T-helper 2 cell (primary cell): ENCODE measurements at regions not wholly inside any gene's neighbourhood (a gene's known extent, or its start where the extent isn't known, plus 50 kb on each side); places are given as distances from the start of the nearest gene placed in this dataset.
"Not testable (repeated sequence)": the region's sequence is repeated elsewhere in the genome, so short reads cannot be mapped to it uniquely, and the experiment has no call there.

ENCODE experiments used
- DNase-seq, 5 experiments: peaks; one replicate each; pipeline versions ENCODE4 v3.0.0 to v3.0.0-alpha.2; 2012 to 2022

DNA sequence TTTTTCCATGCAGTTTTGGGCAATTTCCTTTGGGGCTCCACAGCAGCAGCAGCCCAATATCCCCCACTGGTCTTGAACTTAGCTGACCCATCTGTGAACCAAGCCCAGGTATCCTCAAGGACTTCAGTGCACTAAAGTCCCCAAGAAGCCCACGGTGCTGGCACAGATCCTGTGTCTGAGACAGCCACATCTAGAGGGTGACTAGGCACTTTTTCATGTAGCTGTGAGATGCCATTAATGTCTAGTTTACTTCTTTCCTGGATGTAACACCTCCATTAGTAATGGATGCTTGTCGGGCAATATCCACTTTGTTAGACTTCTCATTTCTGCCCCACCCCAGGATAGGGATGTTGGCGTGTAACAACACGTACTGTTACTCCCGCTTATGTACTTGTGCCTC, 117.9 kb downstream of the GPCPD1 start:
- no peak for DNase-seq

DNA sequence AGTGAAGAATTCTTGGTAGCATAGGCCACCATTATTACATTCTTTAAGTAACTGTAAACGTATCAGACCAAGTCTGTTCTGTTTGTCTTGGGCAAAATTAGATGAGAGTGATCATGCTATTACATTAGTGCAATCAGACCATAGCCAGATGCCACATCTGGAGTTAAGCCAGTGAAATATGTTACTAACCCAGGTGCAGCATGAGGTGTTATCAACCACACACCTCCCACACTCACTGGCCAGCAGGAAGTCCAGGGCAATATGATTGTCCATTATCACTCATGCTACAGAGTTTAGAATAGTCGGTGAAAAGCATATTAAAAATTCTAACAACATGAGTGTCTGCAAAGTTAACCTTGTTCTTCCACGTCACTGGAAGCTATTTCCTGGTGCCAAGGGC, 119.4 kb downstream of the GPCPD1 start:
- DNase-seq: no peak

DNA sequence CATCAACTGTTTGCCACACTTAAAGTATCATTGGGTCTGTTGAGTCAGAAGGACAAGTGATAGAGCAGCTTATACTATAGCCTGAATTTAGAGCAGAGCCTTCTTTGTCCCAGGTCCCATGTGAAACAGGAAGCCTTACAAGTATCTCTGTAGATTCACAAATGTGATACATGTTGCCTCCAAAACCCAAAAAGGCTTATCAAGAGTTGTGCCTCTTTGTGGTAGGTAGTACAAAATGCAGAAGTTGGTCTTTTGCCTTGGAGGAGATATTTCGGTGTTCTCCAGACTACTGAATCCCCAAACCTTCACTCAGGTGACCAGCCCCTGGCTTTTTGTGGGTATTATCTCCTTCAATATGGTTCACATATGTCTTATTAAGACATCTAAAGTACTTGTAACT, 121.2 kb downstream of the GPCPD1 start:
- peak in 1 of 5 experiments; percentile 3 for DNase-seq

- DNase-seq: no peak
Observed at GRCh38 chr20:5488823-5489222, 122.0 kb downstream of the GPCPD1 start.

- DNase-seq: peak in 1 of 5 experiments; percentile 3
Observed at GRCh38 chr20:5486377-5487054, 124.3 kb downstream of the GPCPD1 start.

DNA sequence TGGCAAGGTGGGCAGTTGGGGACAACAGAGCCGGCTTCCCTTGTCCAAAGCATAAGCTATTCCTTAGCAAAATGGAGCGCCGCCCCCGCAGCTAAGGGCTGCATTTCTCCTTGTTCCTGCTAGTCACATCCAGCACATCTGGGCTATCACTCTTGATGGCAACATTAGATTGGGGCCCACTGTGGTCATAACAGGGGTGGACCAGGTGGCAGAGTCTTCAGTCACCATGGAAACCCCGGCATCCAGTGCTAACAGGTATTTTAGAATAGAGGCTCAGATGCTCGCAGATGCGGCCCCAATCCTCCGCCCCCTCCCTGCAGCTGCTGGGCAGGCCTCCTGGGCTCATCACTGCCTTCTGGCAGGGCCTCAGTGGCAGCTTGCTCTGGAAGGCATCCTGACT, 125.9 kb downstream of the GPCPD1 start:
- DNase-seq: no peak

GRCh38 chr20:5484346-5484745, 126.5 kb downstream of the GPCPD1 start:
- DNase-seq: no peak

GRCh38 chr20:5482791-5483190, 128.0 kb downstream of the GPCPD1 start:
- no peak for DNase-seq

DNA sequence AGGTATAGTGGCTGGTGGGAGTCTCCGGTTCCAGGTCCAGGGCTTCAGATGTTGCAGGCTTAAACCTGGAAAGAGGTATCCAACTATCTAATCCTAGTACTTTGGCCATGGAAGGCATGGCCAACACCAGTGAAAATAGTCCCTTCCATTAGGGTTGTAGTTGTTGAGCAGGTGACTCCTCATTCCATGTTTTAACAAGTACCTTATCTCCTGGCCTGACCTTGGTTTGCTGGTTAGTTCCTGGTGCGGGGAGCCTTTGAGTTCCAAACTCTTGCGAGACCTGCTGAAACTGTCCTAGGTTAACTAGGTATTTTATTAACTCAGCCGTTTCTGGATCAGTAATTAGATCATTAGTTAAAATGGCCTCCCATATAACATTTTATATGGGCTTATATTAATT, 128.9 kb downstream of the GPCPD1 start:
- no peak for DNase-seq

GRCh38 chr20:5480824-5481600, 129.8 kb downstream of the GPCPD1 start:
- no peak for DNase-seq

GRCh38 chr20:5474646-5475550, 135.9 kb downstream of the GPCPD1 start:
- no peak for DNase-seq

DNA sequence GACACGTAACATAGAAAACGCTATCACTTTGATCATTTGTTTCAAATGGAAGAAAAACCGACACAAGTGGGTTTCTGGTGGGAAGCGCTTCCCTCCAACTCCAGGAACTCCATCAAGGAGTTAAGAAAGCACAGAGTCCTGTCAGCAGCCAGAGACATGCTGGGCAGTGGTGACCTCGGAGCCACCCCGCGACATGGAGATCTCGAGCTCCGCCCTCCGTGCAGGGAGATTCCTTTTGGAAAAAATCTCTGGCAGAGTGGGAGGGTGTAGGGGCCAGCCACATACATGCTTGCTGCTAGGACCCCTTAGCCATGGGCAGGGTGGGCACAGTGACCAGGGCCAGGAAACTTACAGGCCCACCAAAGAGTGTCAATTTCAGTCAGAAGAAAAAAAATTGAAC, 138.9 kb downstream of the GPCPD1 start:
- not testable (repeated sequence) for DNase-seq

GRCh38 chr20:5471368-5471767, 139.4 kb downstream of the GPCPD1 start:
- no peak for DNase-seq

DNA sequence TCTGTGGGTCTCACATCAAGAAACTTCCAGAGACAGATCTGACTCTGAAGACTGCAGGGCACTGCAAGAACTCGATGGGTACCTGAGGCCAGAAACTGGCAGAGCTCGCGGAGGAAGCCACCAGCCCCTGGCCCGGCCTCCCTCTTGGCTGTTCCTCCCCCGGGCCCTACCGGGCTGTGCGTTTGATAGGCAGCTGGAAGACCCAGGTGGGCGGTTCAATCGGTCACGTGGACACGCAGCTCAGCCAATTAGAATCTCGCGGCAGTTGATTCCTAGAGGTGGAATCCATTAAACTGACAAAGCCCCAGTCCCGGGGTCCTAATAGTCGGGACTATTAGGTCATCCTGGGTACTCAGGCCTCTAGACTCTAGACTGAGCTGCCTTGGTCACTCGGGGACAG, 139.9 kb downstream of the GPCPD1 start:
- DNase-seq: no peak

- DNase-seq: no peak
Observed at GRCh38 chr20:5470458-5470857, 140.3 kb downstream of the GPCPD1 start.

GRCh38 chr20:5469111-5469510, 141.7 kb downstream of the GPCPD1 start:
- DNase-seq: no peak

- no peak for DNase-seq
Observed at GRCh38 chr20:5467086-5467485, 143.7 kb downstream of the GPCPD1 start.

DNA sequence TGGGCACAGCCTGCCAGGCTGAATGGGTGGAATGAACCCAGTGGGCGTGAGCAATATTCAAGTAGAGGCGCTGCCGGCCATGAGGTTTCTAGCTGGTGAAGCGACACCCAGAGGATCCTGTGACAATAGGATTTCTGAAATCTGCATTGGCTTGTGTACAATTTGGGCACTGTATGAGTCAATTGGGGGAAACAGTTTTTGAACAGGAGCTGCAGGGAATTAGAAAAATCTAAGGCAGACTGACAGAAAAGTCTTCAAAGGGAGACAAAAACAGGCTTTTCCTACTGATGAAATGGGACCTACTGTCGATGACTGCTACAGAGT, 145.2 kb downstream of the GPCPD1 start:
- no peak for DNase-seq

DNA sequence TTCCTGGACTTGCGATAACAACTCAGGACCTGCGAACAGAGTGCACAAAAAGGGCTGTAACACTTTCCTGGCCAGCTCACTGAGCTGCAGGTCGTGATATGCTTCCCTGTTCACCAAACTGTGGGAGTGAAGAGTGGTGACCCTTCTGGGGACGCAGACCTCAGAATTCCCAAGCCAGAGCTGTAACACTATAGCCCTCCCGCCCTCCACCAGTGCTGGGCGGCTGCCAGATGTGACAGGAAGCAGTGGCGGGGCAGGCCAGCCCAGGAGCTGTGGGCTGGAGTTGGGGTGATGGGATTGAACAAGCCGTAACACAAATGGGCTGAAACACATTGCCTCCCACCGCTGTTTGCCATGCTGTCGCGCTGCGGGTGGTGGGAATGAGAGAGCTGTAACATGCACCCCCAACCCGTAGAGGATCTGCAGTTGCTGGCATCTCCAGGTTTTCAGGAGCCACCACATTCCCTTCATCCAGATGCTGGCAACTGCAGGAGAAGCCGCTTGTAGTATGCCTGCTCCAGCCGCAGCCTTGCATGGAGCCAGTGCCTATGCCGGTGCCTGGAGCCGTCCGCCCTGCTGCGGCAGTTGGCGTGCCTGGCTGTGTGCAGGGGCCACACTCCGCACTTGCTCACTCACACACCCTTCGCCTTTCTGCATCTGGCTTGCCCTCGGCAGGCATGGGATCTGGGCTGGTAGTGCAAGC, 145.8 kb downstream of the GPCPD1 start:
- no peak for DNase-seq

GRCh38 chr20:5463007-5463686, 146.4 kb upstream of the PROKR2 start:
- DNase-seq: no peak

- DNase-seq: not testable (repeated sequence)
Observed at GRCh38 chr20:5453745-5454144, 137.0 kb upstream of the PROKR2 start.

DNA sequence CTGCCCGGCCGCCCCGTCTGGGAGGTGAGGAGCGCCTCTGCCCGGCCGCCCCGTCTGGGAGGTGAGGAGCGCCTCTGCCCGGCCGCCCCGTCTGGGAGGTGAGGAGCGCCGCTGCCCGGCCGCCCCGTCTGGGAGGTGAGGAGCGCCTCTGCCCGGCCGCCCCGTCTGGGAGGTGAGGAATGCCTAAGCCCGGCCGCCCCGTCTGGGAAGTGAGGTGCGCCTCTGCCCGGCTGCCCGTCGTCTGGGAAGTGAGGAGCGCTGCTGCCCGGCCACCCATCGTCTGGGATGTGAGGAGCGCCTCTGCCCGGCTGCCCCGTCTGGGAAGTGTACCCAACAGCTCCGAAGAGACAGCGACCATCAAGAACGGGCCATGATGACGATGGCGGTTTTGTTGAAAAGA, 136.6 kb upstream of the PROKR2 start:
- not testable (repeated sequence) for DNase-seq
